ENCODE measurements at regions not wholly inside any gene's neighbourhood (a gene's known extent, or its start where the extent isn't known, plus 50 kb on each side); places are given as distances from the start of the nearest gene placed in this dataset.

DNA sequence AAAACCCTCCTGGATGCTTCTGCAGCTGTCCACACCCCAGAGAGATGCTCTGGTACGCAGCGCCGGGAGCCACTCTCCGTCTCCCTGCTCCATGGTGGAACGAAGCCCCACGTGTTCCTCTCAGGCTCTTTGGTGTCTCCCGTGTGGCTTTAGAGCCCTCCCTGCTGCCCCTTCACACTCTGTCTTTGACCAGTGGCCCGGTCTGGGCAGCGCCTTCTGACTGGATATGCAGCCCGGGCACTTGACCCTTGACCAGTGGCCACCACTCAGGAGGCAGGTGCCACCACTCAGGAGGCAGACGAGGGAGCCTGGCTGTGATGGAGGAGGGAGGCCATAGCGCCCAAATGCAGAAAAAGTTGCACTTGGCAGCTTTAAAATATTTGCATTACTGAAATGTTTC is 214.5 kb upstream of the SALL3 start:
- DNase-seq (ENCODE audit: low read depth, low spot score) = no peak
- no peak overlapping the region for H3K4me3 ChIP-seq (ENCODE audit: low read depth, low read length)
- in situ Hi-C loops (cut with HindIII; ENCODE audit: low sequenced_read_pairs) = no loop called here
- TF ChIP-seq, protein P1, sequence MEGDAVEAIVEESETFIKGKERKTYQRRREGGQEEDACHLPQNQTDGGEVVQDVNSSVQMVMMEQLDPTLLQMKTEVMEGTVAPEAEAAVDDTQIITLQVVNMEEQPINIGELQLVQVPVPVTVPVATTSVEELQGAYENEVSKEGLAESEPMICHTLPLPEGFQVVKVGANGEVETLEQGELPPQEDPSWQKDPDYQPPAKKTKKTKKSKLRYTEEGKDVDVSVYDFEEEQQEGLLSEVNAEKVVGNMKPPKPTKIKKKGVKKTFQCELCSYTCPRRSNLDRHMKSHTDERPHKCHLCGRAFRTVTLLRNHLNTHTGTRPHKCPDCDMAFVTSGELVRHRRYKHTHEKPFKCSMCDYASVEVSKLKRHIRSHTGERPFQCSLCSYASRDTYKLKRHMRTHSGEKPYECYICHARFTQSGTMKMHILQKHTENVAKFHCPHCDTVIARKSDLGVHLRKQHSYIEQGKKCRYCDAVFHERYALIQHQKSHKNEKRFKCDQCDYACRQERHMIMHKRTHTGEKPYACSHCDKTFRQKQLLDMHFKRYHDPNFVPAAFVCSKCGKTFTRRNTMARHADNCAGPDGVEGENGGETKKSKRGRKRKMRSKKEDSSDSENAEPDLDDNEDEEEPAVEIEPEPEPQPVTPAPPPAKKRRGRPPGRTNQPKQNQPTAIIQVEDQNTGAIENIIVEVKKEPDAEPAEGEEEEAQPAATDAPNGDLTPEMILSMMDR (IDR thresholded peaks at IDR 0.05; ENCODE audit: low read depth, low read length) = no peak

DNA sequence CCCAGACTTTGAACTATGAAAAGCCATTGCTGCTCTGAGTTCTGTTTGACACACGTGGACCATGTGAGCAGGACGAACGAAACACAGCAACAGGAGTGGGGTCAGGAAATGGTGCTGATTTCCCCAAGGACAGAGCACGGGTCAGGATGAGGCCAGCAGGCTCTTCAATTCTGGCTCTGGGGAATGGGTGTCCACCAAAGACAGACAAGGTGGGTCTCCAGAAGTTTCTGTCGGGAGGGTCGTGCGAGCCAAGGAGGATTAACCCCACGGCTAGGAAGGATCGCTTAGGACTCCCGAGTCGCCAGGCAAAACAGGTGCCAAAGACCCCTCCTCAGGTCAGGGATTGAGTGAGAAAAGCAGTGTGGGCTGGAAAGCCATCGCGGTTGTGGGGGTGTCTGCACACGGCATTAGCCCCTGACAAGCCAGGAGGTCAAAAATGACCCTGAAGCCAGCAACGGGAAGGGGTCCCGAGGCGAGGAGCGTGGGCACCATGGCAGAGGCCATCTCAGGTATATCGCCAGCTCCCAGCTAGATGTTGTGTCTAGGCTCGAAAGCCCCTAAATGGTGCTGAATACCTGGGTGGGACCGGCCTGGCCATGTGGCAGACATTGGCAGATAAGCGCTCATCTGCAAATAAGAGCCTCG is 213.9 kb upstream of the SALL3 start:
- no peak overlapping the region for H3K4me3 ChIP-seq (ENCODE audit: low read depth, low read length)
- in situ Hi-C loops (cut with HindIII; ENCODE audit: low sequenced_read_pairs) = no loop called here
- DNase-seq (ENCODE audit: low read depth, low spot score) = no peak
- TF ChIP-seq, protein P1 (IDR thresholded peaks at IDR 0.05; ENCODE audit: low read depth, low read length) = no peak

DNA sequence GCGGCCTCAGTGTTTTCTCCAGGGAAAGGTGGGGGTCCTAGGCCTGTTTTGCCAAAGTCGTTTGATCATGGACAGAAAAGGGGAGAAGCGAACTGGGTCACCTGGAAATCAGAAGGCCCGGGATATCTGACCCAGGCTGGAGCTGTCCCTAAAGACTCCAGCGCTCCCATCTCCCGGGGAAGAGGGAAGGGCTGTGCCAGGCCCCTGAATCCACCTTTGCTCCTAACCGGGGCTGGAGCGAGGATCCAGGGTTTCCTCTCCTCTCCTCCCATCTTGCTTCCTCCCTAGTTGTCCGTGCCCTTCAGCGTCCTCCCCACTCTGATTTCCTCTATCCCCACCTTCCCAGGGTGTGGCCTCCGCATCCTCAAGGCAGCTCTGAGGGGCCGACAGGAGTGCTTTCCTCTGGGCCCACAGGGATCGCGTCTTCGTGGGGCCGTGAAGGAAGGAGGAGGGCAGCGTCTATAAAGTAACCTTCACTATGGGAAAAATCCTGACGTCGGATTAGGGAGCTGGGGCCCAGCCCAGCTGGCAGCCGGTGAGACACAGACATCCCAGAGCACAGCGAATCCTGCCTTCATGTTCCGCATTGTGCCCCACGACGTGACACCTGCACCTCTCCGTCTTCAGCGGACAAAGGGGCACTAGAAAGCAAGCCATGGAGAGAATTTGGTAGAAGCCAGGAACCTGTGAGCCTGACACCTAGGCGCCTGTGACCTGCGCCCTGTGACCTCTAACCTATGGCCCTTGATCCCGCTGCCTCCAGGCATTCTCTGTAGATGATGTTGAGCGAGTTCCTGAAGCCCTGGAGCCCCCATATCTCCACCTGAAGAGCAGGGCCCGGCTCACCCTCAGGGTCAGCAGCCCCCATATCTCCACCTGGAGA is 212.7 kb upstream of the SALL3 start:
- TF ChIP-seq, protein P1 (IDR thresholded peaks at IDR 0.05; ENCODE audit: low read depth, low read length) = no peak
- in situ Hi-C loops (cut with HindIII; ENCODE audit: low sequenced_read_pairs) = no loop called here
- no peak overlapping the region for H3K4me3 ChIP-seq (ENCODE audit: low read depth, low read length)
- DNase-seq (ENCODE audit: low read depth, low spot score) = no peak

DNA sequence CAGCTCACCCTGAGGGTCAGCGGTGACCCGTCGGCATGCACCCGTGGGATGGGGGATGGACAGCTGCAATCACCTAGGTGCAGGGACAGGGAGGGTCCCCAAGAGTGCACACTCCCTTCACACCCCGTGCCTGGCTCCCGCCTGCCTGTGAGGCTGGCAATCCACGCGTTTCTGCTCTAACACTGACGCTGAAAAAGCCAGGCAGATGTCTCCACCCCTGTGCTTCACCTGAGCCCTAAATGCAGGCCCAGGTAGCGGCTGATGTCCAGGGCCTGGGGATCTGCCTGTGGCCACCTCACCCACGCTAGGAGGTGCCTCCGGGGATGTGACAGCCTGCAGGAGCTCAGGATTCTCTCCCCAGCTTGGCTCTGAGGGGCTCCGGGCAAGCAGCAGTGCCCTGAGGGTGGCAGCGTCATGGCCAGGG is 212.0 kb upstream of the SALL3 start:
- no peak overlapping the region for H3K4me3 ChIP-seq (ENCODE audit: low read depth, low read length)
- no peak for DNase-seq (ENCODE audit: low read depth, low spot score)
- in situ Hi-C loops (cut with HindIII; ENCODE audit: low sequenced_read_pairs) = no loop called here

DNA sequence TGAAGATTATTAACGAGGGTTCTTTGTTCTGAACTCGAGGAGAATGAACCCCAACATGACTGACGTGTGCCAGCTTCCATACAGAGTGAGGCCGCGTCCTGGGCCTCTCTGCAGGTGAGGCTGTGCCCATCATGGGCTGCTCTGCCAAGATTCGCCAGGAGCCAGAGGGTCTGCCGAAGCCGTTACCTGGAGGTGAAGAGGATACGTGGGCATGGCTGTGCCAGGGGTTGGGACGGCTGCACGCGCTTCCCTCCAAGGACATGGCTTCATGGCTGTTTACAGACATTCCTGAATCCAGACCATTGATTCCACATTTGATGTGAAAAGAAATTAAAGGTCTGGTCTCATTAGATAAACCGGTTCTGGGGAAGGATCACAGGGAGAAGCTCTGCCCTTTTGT is 211.4 kb upstream of the SALL3 start:
- TF ChIP-seq, protein P1 (IDR thresholded peaks at IDR 0.05; ENCODE audit: low read depth, low read length) = no peak
- no peak for DNase-seq (ENCODE audit: low read depth, low spot score)
- in situ Hi-C loops (cut with HindIII; ENCODE audit: low sequenced_read_pairs) = no loop called here
- H3K4me3 ChIP-seq (ENCODE audit: low read depth, low read length) = no peak overlapping the region

More for the DNA sequence above, 212.0 kb upstream of the SALL3 start:
- TF ChIP-seq, protein P1 (IDR thresholded peaks at IDR 0.05; ENCODE audit: low read depth, low read length) = no peak

DNA sequence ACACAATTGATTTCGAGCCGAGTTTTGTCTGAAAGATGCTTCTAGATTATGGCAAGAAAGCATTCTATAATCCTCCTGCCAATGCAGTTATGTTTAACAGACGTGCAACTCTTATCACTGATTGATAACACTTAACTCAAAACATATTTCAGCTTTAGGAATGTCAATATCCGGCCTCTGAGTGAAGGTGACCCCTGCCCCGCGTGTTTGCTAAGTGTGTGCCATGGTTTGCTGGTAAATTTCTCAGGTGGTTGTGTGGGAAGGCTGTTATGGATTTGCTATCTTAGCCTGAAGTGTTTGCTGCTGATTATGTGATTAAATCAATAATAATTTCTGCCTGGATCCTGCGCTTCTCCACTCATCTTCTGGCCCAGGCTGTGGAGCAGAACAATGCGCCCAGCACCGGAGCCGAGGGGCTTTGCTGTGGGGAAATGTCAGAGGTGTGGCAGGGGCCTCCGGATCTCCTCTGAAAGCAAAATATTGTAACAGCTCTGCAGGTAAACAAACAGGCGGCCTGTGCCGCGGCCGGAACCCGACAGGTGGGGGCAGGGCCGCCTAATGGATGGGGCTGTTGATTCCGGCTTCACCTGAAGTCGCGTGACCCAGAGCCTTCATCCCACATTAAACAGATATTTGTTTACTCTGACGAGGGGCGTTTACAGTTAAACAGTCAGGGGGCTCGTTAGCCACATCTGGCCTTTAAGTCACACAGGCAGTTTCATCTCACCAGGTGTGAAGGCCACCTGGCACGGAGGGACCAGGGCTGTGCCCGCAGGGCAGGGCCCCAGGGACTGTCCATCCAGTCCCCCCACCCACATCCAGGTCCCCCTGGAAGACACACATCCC is 210.7 kb upstream of the SALL3 start:
- no peak overlapping the region for H3K4me3 ChIP-seq (ENCODE audit: low read depth, low read length)
- in situ Hi-C loops (cut with HindIII; ENCODE audit: low sequenced_read_pairs) = no loop called here
- TF ChIP-seq, protein P1 (IDR thresholded peaks at IDR 0.05; ENCODE audit: low read depth, low read length) = no peak
- no peak for DNase-seq (ENCODE audit: low read depth, low spot score)

All from astrocyte of the spinal cord (primary cell).